SK-N-SH (cell line): ENCODE measurements at regions not wholly inside any gene's neighbourhood (a gene's known extent, or its start where the extent isn't known, plus 50 kb on each side); places are given as distances from the start of the nearest gene placed in this dataset.

Experiments
- CTCF ChIA-PET: fragments of 300-600, 350-600 bp; formaldehyde crosslinking; extraction: SDS; loops from one replicate; lab custom pipeline; 2021; lab: Yijun Ruan, JAX
- POLR2A ChIA-PET: fragments of 350-600 bp; sonication (Branson Sonifier 250); formaldehyde crosslinking; extraction: SDS; loops from one replicate; lab custom pipeline; 2020; ENCODE audit warnings: antibody characterized with exemption, inconsistent platforms; lab: Yijun Ruan, JAX
- DNase-seq: peaks from one replicate; pipeline ENCODE4 v3.0.0; 2012
- H2AFZ ChIP-seq: fragments of 200-600 bp; sonication (generic); 2 replicates; pipeline ENCODE4 v1.8.1; 2016; ENCODE audit warnings: antibody characterized with exemption, mild to moderate bottlenecking, low read depth
- H3F3A ChIP-seq: fragments of 200-600 bp; sonication (generic); replicated peaks from 2 replicates; pipeline ENCODE3; 2016; ENCODE audit warnings: antibody characterized with exemption, mild to moderate bottlenecking; ENCODE audit not compliant: insufficient read depth
- H3K27ac ChIP-seq, 2 experiments: fragments of 200-500 bp in 1 of 2; fragments of 200-600 bp in 1 of 2; sonication (Bioruptor generic) in 1 of 2; sonication (generic), shearing (Covaris generic) in 1 of 2; 2 replicates each; pipeline versions ENCODE4 v1.5.1 to v1.6.1; 2014 to 2016; ENCODE audit warnings: low read depth in 2 of 2, inconsistent platforms in 1 of 2, low read length in 1 of 2, mild to moderate bottlenecking in 1 of 2, mixed read lengths in 1 of 2
- H3K27me3 ChIP-seq: fragments of 200-600 bp; sonication (generic), shearing (Covaris generic); 2 replicates; pipeline ENCODE4 v1.6.1; 2016; ENCODE audit warnings: mixed run types; ENCODE audit not compliant: insufficient read depth
- H3K36me3 ChIP-seq, 2 experiments: fragments of 200-500 bp in 1 of 2; fragments of 200-600 bp in 1 of 2; sonication (Bioruptor generic) in 1 of 2; sonication (generic) in 1 of 2; replicated peaks in 1 of 2; 2 replicates each; pipeline versions ENCODE3 to v1.5.1; 2014 to 2016; ENCODE audit warnings: low read length in 1 of 2, mild to moderate bottlenecking in 1 of 2; ENCODE audit not compliant: insufficient read depth in 2 of 2, control insufficient read depth in 1 of 2
- H3K4me1 ChIP-seq, 2 experiments: fragments of 200-500 bp in 1 of 2; fragments of 200-600 bp in 1 of 2; sonication (Bioruptor generic) in 1 of 2; sonication (generic), shearing (Covaris generic) in 1 of 2; 2 replicates each; pipeline versions ENCODE4 v1.5.1 to v1.6.1; 2014 to 2016; ENCODE audit warnings: low read depth in 1 of 2, low read length in 1 of 2, mixed run types in 1 of 2; ENCODE audit not compliant: insufficient read depth in 2 of 2, control insufficient read depth in 1 of 2
- H3K4me2 ChIP-seq: fragments of 200-600 bp; sonication (generic), shearing (Covaris generic); 2 replicates; pipeline ENCODE4 v1.6.1; 2017; ENCODE audit warnings: mixed run types
- H3K4me3 ChIP-seq, 2 experiments: fragments of 200-500 bp in 1 of 2; fragments of 200-600 bp in 1 of 2; sonication (Bioruptor generic) in 1 of 2; sonication (generic), shearing (Covaris generic) in 1 of 2; 2 replicates each; pipeline versions ENCODE4 v1.5.1 to v1.8.1; 2014 to 2016; ENCODE audit warnings: low read depth in 2 of 2, inconsistent platforms in 1 of 2, low read length in 1 of 2, mild to moderate bottlenecking in 1 of 2, mixed read lengths in 1 of 2, moderate library complexity in 1 of 2
- H3K79me2 ChIP-seq: fragments of 200-600 bp; sonication (generic); 2 replicates; pipeline ENCODE4 v1.8.1; 2017; ENCODE audit warnings: mild to moderate bottlenecking; ENCODE audit not compliant: insufficient read depth
- H3K9ac ChIP-seq: fragments of 200-600 bp; sonication (generic); 2 replicates; pipeline ENCODE4 v1.6.1; 2017; ENCODE audit warnings: mixed run types
- H3K9me2 ChIP-seq: fragments of 200-600 bp; sonication (generic); 2 replicates; pipeline ENCODE4 v1.6.1; 2017; ENCODE audit warnings: mixed run types
- H3K9me3 ChIP-seq: fragments of 200-600 bp; sonication (generic); 2 replicates; pipeline ENCODE4 v1.6.1; 2017; ENCODE audit warnings: mixed run types, mild to moderate bottlenecking, moderate library complexity
- H4K20me1 ChIP-seq: fragments of 200-600 bp; sonication (generic); 2 replicates; pipeline ENCODE4 v1.6.1; 2017; ENCODE audit warnings: mild to moderate bottlenecking, mixed run types; ENCODE audit not compliant: insufficient read depth
- CHD2 ChIP-seq: fragments of 150-350 bp; IDR thresholded peaks from 2 replicates; pipeline ENCODE4 v1.6.1; 2018; ENCODE audit warnings: low read length; ENCODE audit not compliant: partially characterized antibody
- FOSL2 ChIP-seq: IDR thresholded peaks from 2 replicates; pipeline ENCODE4 v1.4.0; 2012; ENCODE audit warnings: low read depth, mild to moderate bottlenecking, moderate library complexity, borderline replicate concordance
- JUND ChIP-seq: IDR thresholded peaks from 2 replicates; pipeline ENCODE4 v1.4.0; 2012
- MAX ChIP-seq: IDR thresholded peaks from 2 replicates; pipeline ENCODE4 v1.4.0; 2012; ENCODE audit warnings: low read depth
- NFIC ChIP-seq: IDR thresholded peaks from 2 replicates; pipeline ENCODE4 v1.4.0; 2012; ENCODE audit warnings: borderline replicate concordance
- NRF1 ChIP-seq: IDR thresholded peaks from 2 replicates; pipeline ENCODE4 v1.6.1; 2012; ENCODE audit warnings: low read depth, mild to moderate bottlenecking, low read length
- PBX3 ChIP-seq: IDR thresholded peaks from 2 replicates; pipeline ENCODE4; 2012
- POLR2AphosphoS5 ChIP-seq: IDR thresholded peaks from 2 replicates; pipeline ENCODE4 v1.6.1; 2012; ENCODE audit warnings: low read depth, low read length
- RAD21 ChIP-seq: IDR thresholded peaks from 2 replicates; pipeline ENCODE4 v1.6.1; 2012; ENCODE audit warnings: mild to moderate bottlenecking, low read length
- RCOR1 ChIP-seq: fragments of 150-350 bp; IDR thresholded peaks from 2 replicates; pipeline ENCODE4 v1.6.1; 2017; ENCODE audit warnings: antibody characterized with exemption, low read length
- RXRA ChIP-seq: IDR thresholded peaks from 2 replicates; pipeline ENCODE4 v1.4.0; 2012; ENCODE audit warnings: low read depth, mild to moderate bottlenecking, borderline replicate concordance
- SMC3 ChIP-seq: IDR thresholded peaks from 2 replicates; pipeline ENCODE4 v1.6.1; 2012; ENCODE audit warnings: low read depth, low read length, improper control_type of control experiment
- TAF1 ChIP-seq: IDR thresholded peaks from 2 replicates; pipeline ENCODE4 v1.6.1; 2012; ENCODE audit warnings: low read depth, mild to moderate bottlenecking, low read length, moderate library complexity, borderline replicate concordance
- YY1 ChIP-seq: IDR thresholded peaks from 2 replicates; pipeline ENCODE4 v1.4.0; 2012; ENCODE audit warnings: low read depth, mild to moderate bottlenecking
- WGBS: methylation state at CpG from one replicate; pipeline ENCODE4 v1.1.6; 2017; ENCODE audit warnings: low lambda C conversion rate; 5-methylcytosine and 5-hydroxymethylcytosine counted together
- TF ChIP-seq, protein P1 (sequence below): fragments of 150-350 bp; IDR thresholded peaks from 2 replicates; pipeline ENCODE4 v1.6.1; 2016; ENCODE audit warnings: mild to moderate bottlenecking, low read depth, low read length
- TF ChIP-seq, protein P2 (sequence below): fragments of 150-350 bp; IDR thresholded peaks from 2 replicates; pipeline ENCODE4 v1.6.1; 2017; ENCODE audit warnings: antibody characterized with exemption, low read length, low read depth, borderline replicate concordance

DNA sequence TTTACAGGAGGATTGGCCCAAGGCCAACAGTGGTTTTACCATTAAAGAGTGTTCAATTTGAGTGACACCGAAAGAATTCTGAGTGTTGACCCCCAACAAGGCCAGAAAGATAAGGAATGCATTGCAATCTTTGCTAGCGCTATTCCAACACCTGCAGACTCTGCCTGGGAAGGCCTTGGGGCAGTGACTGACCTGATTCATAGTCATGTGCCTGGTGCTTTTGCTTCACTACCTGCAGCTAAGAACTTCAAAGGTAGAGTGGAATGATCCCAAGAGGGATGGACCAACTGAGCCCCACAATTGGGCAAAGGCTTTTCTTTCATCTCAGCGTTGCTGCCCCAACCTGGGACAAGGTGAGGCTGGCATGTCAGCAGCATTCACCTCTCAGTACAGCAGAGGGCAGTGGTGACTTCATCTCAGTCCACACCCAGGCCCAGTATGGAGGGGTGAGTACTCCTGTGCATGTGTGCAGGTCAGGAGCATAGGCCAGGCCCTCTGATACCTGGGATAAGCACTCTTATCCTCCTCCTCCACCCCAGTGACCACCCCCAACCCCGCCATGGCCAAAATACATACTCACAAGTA, 149.6 kb upstream of the GNAO1 start:
- CTCF ChIA-PET: interaction anchor here (0.6 to 5.2 kb wide), 26 partner anchors 9 to 559 kb away, joined by 3 to 63 read pairs (median 4); partner anchors contain the start of gene GNAO1
- Histone ChIP-seq H3K4me3 (no peak overlapping the region; a peak in 1 of 4 replicates), H3K9me2 (no peaks in the 10 kb centered on the region), H4K20me1 (no peaks in the 10 kb centered on the region), H3K79me2 (no peaks in the 10 kb centered on the region), H3K27me3 (no peaks in the 10 kb centered on the region), H3K9ac (no peak overlapping the region), H3K27ac (no peak overlapping the region), H3F3A (no peaks in the 10 kb centered on the region), H3K36me3 (no peaks in the 10 kb centered on the region), H3K4me2 (no peak overlapping the region), H3K4me1 (peaks cover 0 to 6% of the 10 kb centered on the region in 2 experiments; a peak in 1 of 4 replicates), H3K9me3 (no peaks in the 10 kb centered on the region), H2AFZ (no peak overlapping the region)
- WGBS: 29% methylated on average over 4 of the region's 4 CpGs
- peak; percentile 58 for DNase-seq
- POLR2A ChIA-PET: interaction anchor here (0.5 kb wide), 1 partner anchor 1453 kb away, joined by 3 read pairs; no protein-coding TSS in a partner anchor
- TF ChIP-seq RAD21 (peak; percentile 84), SMC3 (peak; percentile 74), YY1 (no peak)

DNA sequence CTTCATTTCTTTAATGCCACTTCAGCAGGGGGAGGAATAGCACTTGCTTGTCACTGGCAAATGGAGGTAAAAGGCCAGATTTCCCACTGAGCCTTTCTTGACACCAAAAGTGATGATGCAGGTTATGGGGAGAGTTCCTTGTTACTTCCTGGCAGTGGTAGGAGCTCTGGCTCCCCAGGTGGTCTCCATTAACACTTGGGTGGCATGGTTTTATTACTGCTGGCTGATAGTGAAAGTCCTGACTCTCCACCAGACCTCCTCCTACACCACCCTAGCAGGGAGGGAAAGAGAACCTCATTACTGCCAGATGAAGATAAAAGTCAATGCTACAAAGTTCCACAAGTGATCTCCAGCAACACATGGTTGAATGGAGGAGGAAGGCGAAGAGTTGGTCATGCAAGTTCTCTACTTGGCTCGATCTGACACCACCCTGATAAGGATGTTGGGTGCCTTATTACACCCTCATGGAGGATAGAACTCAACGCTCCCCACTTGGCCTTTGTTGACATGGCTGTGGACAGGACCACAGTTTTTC, 152.7 kb upstream of the GNAO1 start:
- CTCF ChIA-PET: interaction anchor here (1.0 kb wide), 1 partner anchor 15 kb away, joined by 3 read pairs; no protein-coding TSS in a partner anchor

More for the DNA sequence above, 152.7 kb upstream of the GNAO1 start:
- no peaks in the 10 kb centered on the region for H4K20me1 ChIP-seq
- peaks cover 0 to under 1% of the 10 kb centered on the region in 2 experiments; a peak in 1 of 4 replicates for H3K4me1 ChIP-seq
- H3K79me2 ChIP-seq: no peaks in the 10 kb centered on the region
- H3K36me3 ChIP-seq: no peaks in the 10 kb centered on the region
- H3F3A ChIP-seq: no peaks in the 10 kb centered on the region
- H3K27me3 ChIP-seq: no peaks in the 10 kb centered on the region
- POLR2A ChIA-PET: no interaction called here
- H3K9ac ChIP-seq: no peak overlapping the region
- H3K4me3 ChIP-seq: no peak overlapping the region
- no peak overlapping the region for H3K4me2 ChIP-seq
- H2AFZ ChIP-seq: no peak overlapping the region
- no peaks in the 10 kb centered on the region for H3K9me2 ChIP-seq
- TF ChIP-seq TAF1 (no peak), NRF1 (no peak), POLR2AphosphoS5 (no peak), NFIC (no peak), MAX (no peak), JUND (no peak), CHD2 (no peak), FOSL2 (no peak), RXRA (no peak), PBX3 (no peak), RCOR1 (no peak)
- TF ChIP-seq, protein P1, sequence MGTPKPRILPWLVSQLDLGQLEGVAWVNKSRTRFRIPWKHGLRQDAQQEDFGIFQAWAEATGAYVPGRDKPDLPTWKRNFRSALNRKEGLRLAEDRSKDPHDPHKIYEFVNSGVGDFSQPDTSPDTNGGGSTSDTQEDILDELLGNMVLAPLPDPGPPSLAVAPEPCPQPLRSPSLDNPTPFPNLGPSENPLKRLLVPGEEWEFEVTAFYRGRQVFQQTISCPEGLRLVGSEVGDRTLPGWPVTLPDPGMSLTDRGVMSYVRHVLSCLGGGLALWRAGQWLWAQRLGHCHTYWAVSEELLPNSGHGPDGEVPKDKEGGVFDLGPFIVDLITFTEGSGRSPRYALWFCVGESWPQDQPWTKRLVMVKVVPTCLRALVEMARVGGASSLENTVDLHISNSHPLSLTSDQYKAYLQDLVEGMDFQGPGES: no peak
- TF ChIP-seq, protein P2, sequence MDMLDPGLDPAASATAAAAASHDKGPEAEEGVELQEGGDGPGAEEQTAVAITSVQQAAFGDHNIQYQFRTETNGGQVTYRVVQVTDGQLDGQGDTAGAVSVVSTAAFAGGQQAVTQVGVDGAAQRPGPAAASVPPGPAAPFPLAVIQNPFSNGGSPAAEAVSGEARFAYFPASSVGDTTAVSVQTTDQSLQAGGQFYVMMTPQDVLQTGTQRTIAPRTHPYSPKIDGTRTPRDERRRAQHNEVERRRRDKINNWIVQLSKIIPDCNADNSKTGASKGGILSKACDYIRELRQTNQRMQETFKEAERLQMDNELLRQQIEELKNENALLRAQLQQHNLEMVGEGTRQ: no peak
- 5% methylated on average over 3 of the region's 3 CpGs for WGBS
- no peak for DNase-seq
- no peaks in the 10 kb centered on the region for H3K9me3 ChIP-seq
- H3K27ac ChIP-seq: no peak overlapping the region
